ENCODE measurements at regions not wholly inside any gene's neighbourhood (a gene's known extent, or its start where the extent isn't known, plus 50 kb on each side); places are given as distances from the start of the nearest gene placed in this dataset.
"Not testable (repeated sequence)": the region's sequence is repeated elsewhere in the genome, so short reads cannot be mapped to it uniquely, and the experiment has no call there.

DNA sequence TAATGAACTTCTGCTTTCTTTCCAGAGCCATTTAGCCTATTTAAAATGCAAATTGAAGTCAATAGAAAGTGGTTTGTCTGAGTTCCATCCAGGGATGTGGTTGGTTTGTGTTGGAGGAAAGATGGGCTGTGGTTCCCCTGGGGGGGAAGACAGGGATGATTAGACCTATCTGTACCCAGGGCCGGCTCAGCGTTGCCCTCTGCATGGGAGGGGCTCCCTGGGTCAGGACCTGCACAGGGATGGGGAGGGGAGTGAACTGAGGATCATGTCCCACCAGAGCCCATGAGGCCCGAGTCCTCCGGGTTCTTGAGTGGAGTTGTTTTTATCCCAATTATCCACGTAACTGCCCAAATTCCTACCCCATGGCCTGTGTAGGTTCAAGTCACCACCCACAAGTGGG lies 76.9 kb upstream of the SFSWAP start:
- Mint-ChIP-seq H3K4me3 (ENCODE audit: low read depth) (no peak overlapping the region), H3K36me3 (ENCODE audit: insufficient read depth) (no peaks in the 10 kb centered on the region), H3K4me1 (ENCODE audit: low read depth) (no peaks in the 10 kb centered on the region), H3K27ac (no peak overlapping the region), H3K27me3 (peaks cover 47% of the 10 kb centered on the region), H3K9me3 (ENCODE audit: low read depth) (no peaks in the 10 kb centered on the region)
- TF ChIP-seq CTCF (IDR thresholded peaks at IDR 0.05; ENCODE audit: unreplicated experiment) = no peak
- DNase-seq (ENCODE audit: low spot score, unreplicated experiment) = no peak

- not testable (repeated sequence) for H3K36me3 Mint-ChIP-seq (ENCODE audit: insufficient read depth); DNase-seq (ENCODE audit: low spot score, unreplicated experiment); H3K4me1 Mint-ChIP-seq (ENCODE audit: low read depth)
These were observed 75.9 kb upstream of the SFSWAP start for GRCh38 chr12:131635012-131635411.

DNA sequence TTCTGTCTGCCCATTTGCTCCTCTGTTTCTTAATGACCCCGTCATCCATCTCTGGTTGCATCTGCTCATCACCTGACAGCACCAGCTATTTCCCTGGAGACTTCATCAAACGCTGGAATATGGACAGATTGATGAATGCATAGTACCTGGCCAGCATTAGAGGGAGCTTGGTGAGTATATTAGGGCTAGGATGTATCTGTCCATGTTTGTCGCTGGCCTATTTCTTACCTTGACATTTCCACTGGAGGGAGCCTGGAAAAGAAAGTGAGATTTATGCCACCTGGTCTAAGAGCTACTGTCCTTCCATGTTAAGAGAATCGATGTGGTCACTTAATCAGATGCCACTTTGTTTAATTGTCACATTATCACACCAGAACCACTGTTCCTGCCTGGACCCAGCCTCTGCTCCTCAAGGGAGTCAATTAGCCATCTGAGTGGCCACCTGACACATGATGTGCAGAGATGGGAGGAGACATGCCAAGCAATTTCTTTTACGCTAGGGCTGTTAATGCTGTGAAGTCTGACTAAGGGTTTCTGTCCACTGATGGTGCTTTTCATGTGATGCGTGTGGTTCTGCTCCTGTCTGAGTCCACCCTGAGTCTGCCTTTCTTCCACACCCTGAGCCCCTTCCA lies 75.3 kb upstream of the SFSWAP start:
- Mint-ChIP-seq H3K4me3 (ENCODE audit: low read depth) (no peak overlapping the region), H3K4me1 (ENCODE audit: low read depth) (no peaks in the 10 kb centered on the region), H3K27me3 (peaks cover 35% of the 10 kb centered on the region), H3K9me3 (ENCODE audit: low read depth) (no peaks in the 10 kb centered on the region), H3K36me3 (ENCODE audit: insufficient read depth) (no peaks in the 10 kb centered on the region), H3K27ac (no peak overlapping the region)
- no peak for TF ChIP-seq CTCF (IDR thresholded peaks at IDR 0.05; ENCODE audit: unreplicated experiment)
- no peak for DNase-seq (ENCODE audit: low spot score, unreplicated experiment)

More at GRCh38 chr12:131635012-131635411, 75.9 kb upstream of the SFSWAP start:
- H3K27ac Mint-ChIP-seq; H3K4me3 Mint-ChIP-seq (ENCODE audit: low read depth); H3K9me3 Mint-ChIP-seq (ENCODE audit: low read depth): not testable (repeated sequence)
- H3K27me3 Mint-ChIP-seq = peaks cover 39% of the 10 kb centered on the region

GRCh38 chr12:131636266-131636665 lies 74.6 kb upstream of the SFSWAP start:
- TF ChIP-seq CTCF (IDR thresholded peaks at IDR 0.05; ENCODE audit: unreplicated experiment) = no peak
- no peak for DNase-seq (ENCODE audit: low spot score, unreplicated experiment)

GRCh38 chr12:131636940-131637750 lies 73.7 kb upstream of the SFSWAP start:
- DNase-seq (ENCODE audit: low spot score, unreplicated experiment) = no peak
- H3K9me3 Mint-ChIP-seq (ENCODE audit: low read depth) = no peaks in the 10 kb centered on the region
- H3K27me3 Mint-ChIP-seq = peaks cover 25% of the 10 kb centered on the region
- no peaks in the 10 kb centered on the region for H3K36me3 Mint-ChIP-seq (ENCODE audit: insufficient read depth)
- H3K4me3 Mint-ChIP-seq (ENCODE audit: low read depth) = no peak overlapping the region
- no peak for TF ChIP-seq CTCF (IDR thresholded peaks at IDR 0.05; ENCODE audit: unreplicated experiment)
- H3K4me1 Mint-ChIP-seq (ENCODE audit: low read depth) = no peaks in the 10 kb centered on the region
- no peak overlapping the region for H3K27ac Mint-ChIP-seq

More at GRCh38 chr12:131636266-131636665, 74.6 kb upstream of the SFSWAP start:
- Mint-ChIP-seq H3K4me1 (ENCODE audit: low read depth) (no peaks in the 10 kb centered on the region), H3K36me3 (ENCODE audit: insufficient read depth) (no peaks in the 10 kb centered on the region), H3K9me3 (ENCODE audit: low read depth) (no peaks in the 10 kb centered on the region), H3K27me3 (peaks cover 29% of the 10 kb centered on the region), H3K27ac (no peak overlapping the region), H3K4me3 (ENCODE audit: low read depth) (no peak overlapping the region)
